ENCODE measurements at regions not wholly inside any gene's neighbourhood (a gene's known extent, or its start where the extent isn't known, plus 50 kb on each side); places are given as distances from the start of the nearest gene placed in this dataset.

- H4K8ac ChIP-seq (ENCODE audit: low read depth in 2 of 2, low read length in 2 of 2): no peak overlapping the region
- H3K27me3 ChIP-seq (ENCODE audit: control insufficient read depth, insufficient read depth, low read length): no peaks in the 10 kb centered on the region
- no peaks in the 10 kb centered on the region; the same call in 1 of the 2 replicates for H3K9me3 ChIP-seq (ENCODE audit: control insufficient read depth, insufficient read depth, low read length)
- no peak overlapping the region for H2BK120ac ChIP-seq (ENCODE audit: low read depth, low read length)
- no TSS peak for BruUV-seq (replicated peaks)
- H3K56ac ChIP-seq (ENCODE audit: extremely low read depth, insufficient read depth, low read length): no peak overlapping the region
- H3K9ac ChIP-seq (ENCODE audit: low read depth, low read length): no peak overlapping the region
- intact Hi-C loops (cut with micrococcal nuclease) (no loop called here), dilution Hi-C loops (cut with HindIII; ENCODE audit: low sequenced_read_pairs, unreplicated experiment) (no loop called here), in situ Hi-C loops (cut with MboI; ENCODE audit: low sequenced_read_pairs) (no loop called here)
- no peak overlapping the region for H3K23ac ChIP-seq (ENCODE audit: low read depth, low read length)
- CTCF ChIA-PET: no interaction called here
- H3K9me1 ChIP-seq (ENCODE audit: insufficient read depth, low read length): no peaks in the 10 kb centered on the region
- H2BK15ac ChIP-seq (ENCODE audit: low read depth, low read length): no peak overlapping the region
- H2BK5ac ChIP-seq (ENCODE audit: low read depth, low read length, poor library complexity, severe bottlenecking): no peak overlapping the region
- DNase-seq: no peak
- no peak overlapping the region for H3K27ac ChIP-seq (ENCODE audit: insufficient read depth, low read length)
- POLR2A ChIA-PET (ENCODE audit: unreplicated experiment): no interaction called here
- no peak overlapping the region for H2AK5ac ChIP-seq (ENCODE audit: low read depth, low read length)
- H4K91ac ChIP-seq (ENCODE audit: insufficient read depth, low read depth, low read length): no peak overlapping the region
- no peaks in the 10 kb centered on the region for H4K20me1 ChIP-seq (ENCODE audit: insufficient read depth, low read length)
- H2AFZ ChIP-seq (replicated peaks; ENCODE audit: low read length, poor library complexity): no peak overlapping the region
- WGBS, 2 experiments (ENCODE audit: extremely low coverage in 2 of 2, insufficient read length in 1 of 2): no CpG with 5 or more reads among the region's 2 CpGs
- H3K18ac ChIP-seq (ENCODE audit: low read depth, low read length): no peak overlapping the region
- H2AK9ac ChIP-seq (replicated peaks; ENCODE audit: low read depth, low read length, poor library complexity): no peak overlapping the region
- H3K4me1 ChIP-seq (ENCODE audit: control insufficient read depth, insufficient read depth, low read length): no peaks in the 10 kb centered on the region
- no peak overlapping the region for H3K4ac ChIP-seq (ENCODE audit: low read depth, low read length)
- no peaks in the 10 kb centered on the region for H3K79me1 ChIP-seq (ENCODE audit: low read depth in 1 of 2, low read length in 2 of 2)
- H2BK20ac ChIP-seq (ENCODE audit: low read depth, low read length): no peak overlapping the region
- H4K5ac ChIP-seq (ENCODE audit: low read depth, low read length): no peak overlapping the region
- ATAC-seq (ENCODE audit: low read depth): no peak
- no peak overlapping the region for H3K4me2 ChIP-seq (ENCODE audit: low read depth, low read length)
- no peaks in the 10 kb centered on the region for H3K36me3 ChIP-seq (ENCODE audit: control insufficient read depth, insufficient read depth, low read length)
- no peak overlapping the region for H3K14ac ChIP-seq (replicated peaks; ENCODE audit: low read depth, low read length)
- TF ChIP-seq MXI1 (IDR thresholded peaks at IDR 0.05; ENCODE audit: borderline replicate concordance, low read depth, low read length) (no peak), ELK1 (IDR thresholded peaks at IDR 0.05; ENCODE audit: borderline replicate concordance, low read depth, low read length) (no peak), MAZ (IDR thresholded peaks at IDR 0.05; ENCODE audit: borderline replicate concordance, low read depth, low read length) (no peak), NFE2L2 (IDR thresholded peaks at IDR 0.05; ENCODE audit: low read depth, low read length) (no peak), MAFK (IDR thresholded peaks at IDR 0.05; ENCODE audit: low read depth, low read length) (no peak), CEBPB (IDR thresholded peaks at IDR 0.05; ENCODE audit: low read depth, low read length) (no peak)
- H3K4me3 ChIP-seq (ENCODE audit: insufficient read depth, low read depth, low read length): no peak overlapping the region
Observed at GRCh38 chr13:90533866-90534265, 813.6 kb upstream of the MIR17HG start.

All from IMR-90 (cell line).